ENCODE measurements at regions not wholly inside any gene's neighbourhood (a gene's known extent, or its start where the extent isn't known, plus 50 kb on each side); places are given as distances from the start of the nearest gene placed in this dataset.

DNA sequence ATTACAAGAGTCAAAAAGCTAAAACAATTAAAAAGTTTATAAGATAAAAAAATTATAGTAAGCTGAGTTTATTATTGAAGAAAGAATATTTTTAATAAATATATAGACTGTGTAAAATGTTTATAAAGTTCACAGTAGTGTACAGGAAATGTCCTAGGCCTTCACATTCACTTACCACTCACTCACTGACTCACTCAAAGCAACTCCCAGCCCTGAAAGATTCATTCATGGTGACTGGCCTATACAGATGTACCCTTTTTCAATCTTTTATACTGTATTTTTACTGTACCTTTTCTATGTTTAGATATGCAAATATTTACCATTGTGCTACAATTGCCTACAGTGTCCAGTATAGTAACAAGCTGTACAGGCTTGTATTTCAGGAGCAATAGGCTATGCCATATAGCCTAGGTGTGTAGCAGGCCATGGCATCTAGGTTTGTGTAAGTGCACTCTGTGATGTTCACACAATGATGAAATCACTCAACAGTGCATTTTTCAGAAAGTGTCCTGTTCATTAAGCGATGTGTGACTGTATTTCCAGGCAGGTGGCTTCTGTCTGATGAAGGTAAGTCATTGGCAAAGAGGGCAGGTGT lies 130.2 kb downstream of the BTBD3 start:
- no peak for TF ChIP-seq BHLHE40 (IDR thresholded peaks at IDR 0.05; ENCODE audit: borderline replicate concordance)
- TF ChIP-seq FOXM1 (IDR thresholded peaks at IDR 0.05; ENCODE audit: borderline replicate concordance) = no peak
- TF ChIP-seq HDGF (IDR thresholded peaks at IDR 0.05; ENCODE audit: borderline replicate concordance) = no peak
- no peak for TF ChIP-seq SP1 (IDR thresholded peaks at IDR 0.05)
- no peak for TF ChIP-seq ELF4 (IDR thresholded peaks at IDR 0.05)
- no peak for TF ChIP-seq NFRKB (IDR thresholded peaks at IDR 0.05)
- TF ChIP-seq CTBP1 (IDR thresholded peaks at IDR 0.05; ENCODE audit: borderline replicate concordance) = no peak
- no peak for TF ChIP-seq FOXA1 (IDR thresholded peaks at IDR 0.05)
- no peak for TF ChIP-seq FOXK2 (IDR thresholded peaks at IDR 0.05)

Data from HEK293T (cell line).